ENCODE measurements at regions not wholly inside any gene's neighbourhood (a gene's known extent, or its start where the extent isn't known, plus 50 kb on each side); places are given as distances from the start of the nearest gene placed in this dataset. TPM values are rescaled to one million over a fixed set of nuclear protein-coding genes. Genes with fewer than 3 reads are reported as not detected.

GRCh38 chr18:8536231-8536630 is 73.0 kb upstream of the RAB12 start:
- no peak for DNase-seq (ENCODE audit: extremely low spot score)
- Histone ChIP-seq H3K4me3 (ENCODE audit: low read depth, low read length) (no peak overlapping the region), H3K36me3 (ENCODE audit: insufficient read depth) (no peaks in the 10 kb centered on the region), H3K4me1 (ENCODE audit: insufficient read depth) (no peaks in the 10 kb centered on the region), H3K27ac (ENCODE audit: low read depth) (no peak overlapping the region)
- 61% methylated on average over 11 of the region's 11 CpGs for WGBS

GRCh38 chr18:8536922-8537321 is 72.3 kb upstream of the RAB12 start:
- H3K4me3 ChIP-seq (ENCODE audit: low read depth, low read length): no peak overlapping the region
- WGBS: 80% methylated on average over 14 of the region's 14 CpGs
- no peaks in the 10 kb centered on the region for H3K4me1 ChIP-seq (ENCODE audit: insufficient read depth)
- DNase-seq (ENCODE audit: extremely low spot score): no peak
- no peak overlapping the region for H3K27ac ChIP-seq (ENCODE audit: low read depth)
- H3K36me3 ChIP-seq (ENCODE audit: insufficient read depth): no peaks in the 10 kb centered on the region

- WGBS: 85% methylated on average over 17 of the region's 17 CpGs
- Histone ChIP-seq H3K4me1 (ENCODE audit: insufficient read depth) (no peaks in the 10 kb centered on the region), H3K4me3 (ENCODE audit: low read depth, low read length) (no peak overlapping the region), H3K27ac (ENCODE audit: low read depth) (no peak overlapping the region), H3K36me3 (ENCODE audit: insufficient read depth) (no peaks in the 10 kb centered on the region)
- DNase-seq (ENCODE audit: extremely low spot score): no peak
Measured at GRCh38 chr18:8537400-8537799, 71.8 kb upstream of the RAB12 start.

GRCh38 chr18:8538935-8539334 is 70.3 kb upstream of the RAB12 start:
- no peak for DNase-seq (ENCODE audit: extremely low spot score)
- Histone ChIP-seq H3K36me3 (ENCODE audit: insufficient read depth) (no peaks in the 10 kb centered on the region), H3K27ac (ENCODE audit: low read depth) (no peak overlapping the region), H3K4me1 (ENCODE audit: insufficient read depth) (no peaks in the 10 kb centered on the region), H3K4me3 (ENCODE audit: low read depth, low read length) (no peak overlapping the region)
- 87% methylated on average over 2 of the region's 2 CpGs for WGBS

GRCh38 chr18:8546677-8547076 is 62.6 kb upstream of the RAB12 start:
- DNase-seq (ENCODE audit: extremely low spot score): no peak
- Histone ChIP-seq H3K4me3 (ENCODE audit: low read depth, low read length) (no peak overlapping the region), H3K36me3 (ENCODE audit: insufficient read depth) (no peaks in the 10 kb centered on the region), H3K4me1 (ENCODE audit: insufficient read depth) (no peaks in the 10 kb centered on the region), H3K27ac (ENCODE audit: low read depth) (no peak overlapping the region)
- WGBS: 92% methylated on average over 5 of the region's 5 CpGs

- no peaks in the 10 kb centered on the region for H3K4me1 ChIP-seq (ENCODE audit: insufficient read depth)
- no peak overlapping the region for H3K27ac ChIP-seq (ENCODE audit: low read depth)
- 82% methylated on average over 8 of the region's 8 CpGs for WGBS
- DNase-seq (ENCODE audit: extremely low spot score): no peak
- H3K36me3 ChIP-seq (ENCODE audit: insufficient read depth): no peaks in the 10 kb centered on the region
- H3K4me3 ChIP-seq (ENCODE audit: low read depth, low read length): no peak overlapping the region
Measured at GRCh38 chr18:8548186-8548585, 61.1 kb upstream of the RAB12 start.

- Histone ChIP-seq H3K27ac (ENCODE audit: low read depth) (no peak overlapping the region), H3K4me1 (ENCODE audit: insufficient read depth) (no peaks in the 10 kb centered on the region), H3K4me3 (ENCODE audit: low read depth, low read length) (no peak overlapping the region), H3K36me3 (ENCODE audit: insufficient read depth) (no peaks in the 10 kb centered on the region)
- no peak for DNase-seq (ENCODE audit: extremely low spot score)
- 77% methylated on average over 6 of the region's 6 CpGs for WGBS
Measured at GRCh38 chr18:8549254-8549757, 59.9 kb upstream of the RAB12 start.

GRCh38 chr18:8552151-8552550 is 57.1 kb upstream of the RAB12 start:
- Histone ChIP-seq H3K36me3 (ENCODE audit: insufficient read depth) (no peaks in the 10 kb centered on the region), H3K4me1 (ENCODE audit: insufficient read depth) (no peaks in the 10 kb centered on the region), H3K4me3 (ENCODE audit: low read depth, low read length) (no peak overlapping the region), H3K27ac (ENCODE audit: low read depth) (no peak overlapping the region)
- 47% methylated on average over 4 of the region's 4 CpGs for WGBS
- no peak for DNase-seq (ENCODE audit: extremely low spot score)

GRCh38 chr18:8554354-8554753 is 54.9 kb upstream of the RAB12 start:
- H3K27ac ChIP-seq (ENCODE audit: low read depth): no peak overlapping the region
- no peaks in the 10 kb centered on the region for H3K4me1 ChIP-seq (ENCODE audit: insufficient read depth)
- no peak overlapping the region for H3K4me3 ChIP-seq (ENCODE audit: low read depth, low read length)
- WGBS: 86% methylated on average over 2 of the region's 2 CpGs
- DNase-seq (ENCODE audit: extremely low spot score): no peak
- H3K36me3 ChIP-seq (ENCODE audit: insufficient read depth): no peaks in the 10 kb centered on the region

GRCh38 chr18:8556424-8556823 is 52.8 kb upstream of the RAB12 start:
- WGBS: 76% methylated on average over 4 of the region's 4 CpGs
- no peak overlapping the region for H3K4me3 ChIP-seq (ENCODE audit: low read depth, low read length)

More at GRCh38 chr18:8556424-8556823, 52.8 kb upstream of the RAB12 start:
- no peak for DNase-seq (ENCODE audit: extremely low spot score)
- no peaks in the 10 kb centered on the region for H3K36me3 ChIP-seq (ENCODE audit: insufficient read depth)
- no peak overlapping the region for H3K27ac ChIP-seq (ENCODE audit: low read depth)
- H3K4me1 ChIP-seq (ENCODE audit: insufficient read depth): no peaks in the 10 kb centered on the region

Small RNA genes lying in the stretch of these regions (small RNA-seq; reads per million reads assigned to genes)
- not detected for gene RN7SL50P
